ENCODE measurements at regions not wholly inside any gene's neighbourhood (a gene's known extent, or its start where the extent isn't known, plus 50 kb on each side); places are given as distances from the start of the nearest gene placed in this dataset.
"Not testable (repeated sequence)": the region's sequence is repeated elsewhere in the genome, so short reads cannot be mapped to it uniquely, and the experiment has no call there.

- no peak for DNase-seq (ENCODE audit: low read depth in 2 of 3, low spot score in 2 of 3)
Measured at GRCh38 chr5:125634216-125634835, 788.9 kb upstream of the GRAMD2B start.

GRCh38 chr5:125639858-125640257 is 783.4 kb upstream of the GRAMD2B start:
- DNase-seq (ENCODE audit: low read depth in 2 of 3, low spot score in 2 of 3) = no peak

GRCh38 chr5:125652761-125653160 is 770.4 kb upstream of the GRAMD2B start:
- no peak for DNase-seq (ENCODE audit: low read depth in 2 of 3, low spot score in 2 of 3)

- DNase-seq (ENCODE audit: low read depth in 2 of 3, low spot score in 2 of 3) = no peak
Measured at GRCh38 chr5:125654392-125654791, 768.8 kb upstream of the GRAMD2B start.

DNA sequence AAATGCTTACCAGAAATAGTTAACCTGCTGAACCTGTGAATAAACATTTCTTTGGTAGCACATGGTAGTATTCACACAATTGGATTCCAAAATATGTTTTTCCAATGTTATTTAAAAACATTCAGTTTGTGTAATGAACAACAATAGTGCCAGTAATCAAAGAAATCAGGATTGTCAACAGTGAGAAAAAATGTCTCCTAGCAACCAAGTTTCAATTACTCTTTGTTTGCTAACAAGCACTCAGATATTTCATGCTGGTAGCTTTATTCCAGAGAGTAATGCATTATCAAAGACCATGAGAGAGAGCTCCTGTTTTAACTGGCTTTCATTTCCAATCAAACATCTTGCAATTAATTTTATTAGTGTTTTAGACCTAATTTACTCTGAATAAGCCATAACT is 768.1 kb upstream of the GRAMD2B start:
- DNase-seq (ENCODE audit: low read depth in 2 of 3, low spot score in 2 of 3) = no peak

DNA sequence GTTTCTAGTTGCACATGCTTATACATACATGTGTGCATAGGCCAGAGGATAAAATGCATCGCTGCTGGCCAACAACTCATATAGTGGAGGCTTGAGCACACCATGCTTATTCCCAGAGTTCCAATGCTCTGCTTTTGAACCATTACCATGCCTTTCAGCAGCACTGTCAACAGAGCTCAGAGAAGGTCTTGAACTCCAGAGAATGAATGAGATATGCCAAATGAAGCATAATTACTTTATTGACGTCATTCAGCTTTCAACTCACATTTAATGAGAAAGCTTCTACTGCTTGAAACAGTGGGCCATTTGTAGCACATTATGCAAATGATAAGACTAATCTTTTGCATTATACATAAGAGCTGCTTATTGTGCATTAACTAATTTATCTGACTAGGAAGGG is 765.3 kb upstream of the GRAMD2B start:
- no peak for DNase-seq (ENCODE audit: low read depth in 2 of 3, low spot score in 2 of 3)

GRCh38 chr5:125659316-125660023 is 763.7 kb upstream of the GRAMD2B start:
- no peak for DNase-seq (ENCODE audit: low read depth in 2 of 3, low spot score in 2 of 3)

DNA sequence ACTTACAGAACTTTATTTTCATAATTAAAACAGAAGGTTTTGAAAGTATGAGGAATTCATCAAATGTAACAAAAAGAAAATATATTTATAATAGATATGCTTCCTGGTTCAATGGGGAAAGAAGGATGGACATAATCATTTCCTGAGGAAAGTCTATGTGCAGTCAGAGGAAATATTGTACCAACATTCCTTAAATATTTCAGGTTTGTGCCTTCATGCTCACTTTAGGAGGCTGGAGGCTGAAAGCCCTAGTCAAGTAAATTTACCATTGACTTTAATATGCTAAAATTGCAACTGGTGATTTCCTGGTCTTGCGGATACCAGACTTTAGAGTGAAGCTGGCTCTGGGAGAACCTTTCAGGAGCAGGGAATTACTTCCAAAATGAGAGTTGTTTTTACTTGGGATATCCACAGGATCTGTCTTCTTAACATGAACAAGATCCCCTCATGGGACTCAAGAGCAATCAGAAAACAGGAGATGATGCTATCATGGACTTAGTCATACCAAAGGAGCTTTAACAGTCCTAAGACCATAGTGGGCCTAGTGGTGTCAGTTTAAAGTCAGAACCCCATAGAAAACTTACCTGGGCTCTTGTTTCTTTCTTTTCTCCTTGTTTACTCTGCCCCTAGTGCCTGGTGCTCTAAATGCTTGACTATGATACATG is 762.8 kb upstream of the GRAMD2B start:
- DNase-seq (ENCODE audit: low read depth in 2 of 3, low spot score in 2 of 3) = no peak

DNA sequence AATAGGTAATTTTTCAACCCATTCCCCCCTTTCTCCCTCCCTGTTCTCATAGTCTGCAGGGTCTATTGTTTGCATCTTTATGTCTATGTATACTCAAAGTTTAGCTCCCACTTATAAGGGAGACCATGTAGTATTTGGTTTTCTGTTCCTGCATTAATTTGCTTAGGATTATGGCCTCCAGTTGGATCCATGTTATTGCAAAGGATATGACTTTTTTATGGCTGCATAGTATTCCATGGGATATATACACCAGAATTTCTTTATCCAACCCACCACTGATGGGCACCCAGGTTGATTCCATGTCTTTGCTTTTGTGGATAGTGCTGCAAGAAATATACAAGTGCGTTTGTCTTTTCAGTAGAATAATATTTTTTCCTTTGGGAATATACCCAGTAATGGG is 761.6 kb upstream of the GRAMD2B start:
- DNase-seq (ENCODE audit: low read depth in 2 of 3, low spot score in 2 of 3) = no peak

DNA sequence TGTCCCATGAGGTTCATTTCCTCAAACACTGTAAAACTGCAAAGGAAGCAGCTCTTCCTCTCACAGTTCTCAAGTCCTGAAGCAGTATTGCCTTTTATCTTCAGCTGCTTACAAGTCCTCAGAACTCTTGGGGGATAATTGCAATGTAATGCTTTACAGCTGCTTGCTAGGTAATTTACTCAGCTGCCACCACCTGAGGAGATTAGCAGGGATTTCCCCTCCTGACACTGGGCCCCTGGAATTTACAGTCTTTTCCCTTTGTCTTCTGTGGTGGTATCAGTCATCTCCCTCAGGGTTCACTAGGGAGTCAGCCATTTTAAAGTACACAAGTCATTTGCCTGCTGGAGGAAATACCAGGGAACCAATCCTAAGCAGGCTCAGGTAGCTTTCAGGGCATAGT is 754.3 kb upstream of the GRAMD2B start:
- no peak for DNase-seq (ENCODE audit: low read depth in 2 of 3, low spot score in 2 of 3)

GRCh38 chr5:125673359-125673950 is 749.8 kb upstream of the GRAMD2B start:
- no peak for DNase-seq (ENCODE audit: low read depth in 2 of 3, low spot score in 2 of 3)

DNA sequence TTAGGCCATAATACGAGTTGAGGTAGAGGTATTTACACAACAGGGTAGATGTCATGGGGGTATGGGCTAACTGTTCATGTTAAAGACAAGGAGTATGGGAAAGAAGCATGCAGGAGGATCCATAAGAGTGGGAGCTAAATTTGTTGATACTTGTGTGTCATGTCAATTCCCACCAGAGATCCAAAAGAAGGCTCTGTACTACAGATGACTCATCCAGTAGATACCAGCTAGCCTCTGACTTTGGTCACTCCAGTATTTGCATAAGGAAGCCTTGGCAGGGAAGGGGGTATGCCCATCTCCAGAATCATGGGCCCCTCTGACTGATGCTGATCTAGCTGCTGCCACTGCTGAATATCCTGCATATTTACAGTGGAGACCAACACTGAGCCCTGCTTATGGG is 743.7 kb upstream of the GRAMD2B start:
- no peak for DNase-seq (ENCODE audit: low read depth in 2 of 3, low spot score in 2 of 3)

DNA sequence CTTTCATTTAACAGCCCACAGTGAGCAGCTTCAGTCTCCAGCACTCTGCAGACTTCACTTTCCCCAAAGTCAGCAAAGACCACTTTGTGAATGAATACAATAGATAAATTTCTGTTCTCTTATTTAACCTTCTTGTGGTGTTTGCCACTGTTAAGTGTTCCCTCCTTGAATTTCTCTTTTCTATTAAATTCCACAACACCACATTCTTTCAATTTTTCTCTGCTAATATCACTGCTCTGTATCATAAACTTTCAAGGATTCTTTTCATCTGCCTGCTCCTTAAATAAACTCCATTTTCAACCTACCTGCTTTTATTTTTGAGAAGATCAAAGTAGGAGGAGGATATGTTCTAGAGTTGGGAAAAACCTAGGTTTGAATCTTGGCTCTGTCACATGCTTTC is 739.5 kb upstream of the GRAMD2B start:
- no peak for DNase-seq (ENCODE audit: low read depth in 2 of 3, low spot score in 2 of 3)

- no peak for DNase-seq (ENCODE audit: low read depth in 2 of 3, low spot score in 2 of 3)
Measured at GRCh38 chr5:125685771-125686170, 737.4 kb upstream of the GRAMD2B start.

GRCh38 chr5:125691738-125692530 is 731.3 kb upstream of the GRAMD2B start:
- DNase-seq (ENCODE audit: low read depth in 2 of 3, low spot score in 2 of 3) = not testable (repeated sequence)

GRCh38 chr5:125695996-125696655 is 727.1 kb upstream of the GRAMD2B start:
- DNase-seq (ENCODE audit: low read depth in 2 of 3, low spot score in 2 of 3) = no peak

DNA sequence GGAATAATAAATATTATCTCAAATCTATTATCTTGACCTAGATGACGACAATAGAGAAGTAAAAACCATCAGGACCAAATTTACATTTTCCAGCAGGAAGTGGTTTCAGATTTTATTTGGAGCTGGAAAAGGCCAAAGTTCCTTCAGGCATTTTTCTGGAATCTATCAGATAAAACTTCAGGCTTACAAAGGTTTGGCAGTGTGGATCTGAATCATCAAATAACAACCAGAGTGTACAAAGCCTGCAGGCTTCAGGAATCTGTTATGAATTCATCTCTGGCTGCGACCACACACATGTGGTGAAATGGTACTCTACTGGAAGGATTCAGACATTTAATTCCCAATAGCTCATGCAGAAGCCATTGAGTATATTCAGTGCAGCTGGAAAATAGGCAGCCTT is 726.4 kb upstream of the GRAMD2B start:
- DNase-seq (ENCODE audit: low read depth in 2 of 3, low spot score in 2 of 3) = no peak

- DNase-seq (ENCODE audit: low read depth in 2 of 3, low spot score in 2 of 3) = no peak
Measured at GRCh38 chr5:125698420-125698819, 724.8 kb upstream of the GRAMD2B start.

DNA sequence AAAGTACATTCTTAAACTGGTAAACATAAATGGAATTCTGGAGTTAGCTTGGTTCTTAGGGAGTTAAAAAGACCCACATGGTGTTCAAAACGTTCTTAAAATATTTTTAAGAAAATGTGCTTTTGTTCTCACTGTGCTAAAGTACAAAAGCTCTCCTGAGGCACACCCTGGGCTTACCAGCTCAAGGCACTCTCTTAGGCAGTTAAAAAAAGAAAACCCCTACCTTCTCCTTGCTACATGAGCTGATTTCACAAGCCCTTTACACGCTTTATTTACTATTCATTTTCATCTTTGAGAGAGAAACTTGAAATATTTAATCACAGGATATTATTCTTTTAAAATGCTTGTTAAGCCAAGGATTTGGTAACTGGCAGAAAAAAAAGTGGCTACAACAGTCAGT is 723.3 kb upstream of the GRAMD2B start:
- no peak for DNase-seq (ENCODE audit: low read depth in 2 of 3, low spot score in 2 of 3)

- no peak for DNase-seq (ENCODE audit: low read depth in 2 of 3, low spot score in 2 of 3)
Measured at GRCh38 chr5:125700380-125700861, 722.8 kb upstream of the GRAMD2B start.

- DNase-seq (ENCODE audit: low read depth in 2 of 3, low spot score in 2 of 3) = no peak
Measured at GRCh38 chr5:125703616-125704015, 719.6 kb upstream of the GRAMD2B start.
